CD4-positive, alpha-beta T cell treated with Interferon alpha-2 for 1 hour (primary cell): ENCODE measurements at regions not wholly inside any gene's neighbourhood (a gene's known extent, or its start where the extent isn't known, plus 50 kb on each side); places are given as distances from the start of the nearest gene placed in this dataset.

ENCODE experiments used
- DNase-seq, 2 donors: peaks; one replicate each; pipeline ENCODE4 v3.0.0-alpha.2; 2020 to 2022

DNA sequence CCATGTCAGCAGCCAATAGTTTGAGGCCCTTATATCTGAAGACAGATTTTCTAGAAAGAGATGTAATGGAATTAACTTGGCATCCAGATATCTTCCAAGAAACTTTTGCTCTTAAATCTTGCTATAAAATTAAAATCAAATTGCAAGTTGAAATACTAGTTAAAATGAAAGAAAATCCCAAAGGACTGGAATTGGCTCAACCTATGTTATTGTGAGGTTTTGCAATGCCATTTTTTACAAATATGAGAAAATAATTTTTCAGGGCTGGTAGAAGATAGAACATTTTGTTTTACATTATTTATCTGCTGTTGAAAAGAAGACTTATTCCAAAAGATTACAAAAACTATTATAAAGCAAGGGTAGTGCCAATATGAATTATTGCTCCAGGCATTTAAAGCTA is 92.2 kb upstream of the AGTR1 start:
- DNase-seq, result no peak

DNA sequence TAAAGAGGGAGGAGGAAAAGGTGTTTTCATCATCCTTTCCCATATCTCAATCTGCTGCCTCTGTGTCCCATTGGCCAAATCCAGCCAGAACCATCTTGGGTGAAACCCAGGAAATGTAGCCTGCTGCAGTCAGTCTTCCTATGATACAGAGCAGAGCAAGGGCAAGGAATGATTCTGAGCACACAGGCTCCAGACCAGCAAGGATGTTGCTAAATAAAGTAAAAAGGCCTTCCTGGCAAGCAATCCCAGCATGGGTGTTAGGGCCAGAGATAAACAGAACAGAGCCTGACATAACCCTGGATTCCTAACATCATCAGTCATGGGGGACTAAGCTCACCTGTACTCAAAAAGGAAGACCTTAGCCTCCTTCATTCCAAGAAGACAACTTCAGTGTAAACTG is 90.7 kb upstream of the AGTR1 start:
- no peak for DNase-seq

DNA sequence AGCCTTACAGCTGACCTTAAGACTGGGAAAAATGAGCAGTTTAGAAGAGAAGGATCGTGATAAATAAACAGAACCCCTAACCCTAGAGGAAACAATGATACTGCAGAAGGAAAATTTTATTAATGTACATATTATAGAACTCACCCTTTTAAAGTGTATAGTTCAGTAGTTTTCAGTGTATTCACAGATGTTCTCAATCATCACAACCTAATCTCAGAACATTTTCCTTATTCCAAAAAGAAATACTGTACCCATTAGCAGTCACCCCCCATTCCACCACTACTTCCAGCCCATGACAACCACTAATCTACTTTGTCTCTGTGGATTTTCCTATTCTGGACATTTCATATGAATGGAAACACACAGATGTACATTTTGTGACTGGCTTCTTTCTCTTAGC is 90.2 kb upstream of the AGTR1 start:
- DNase-seq, result no peak

DNA sequence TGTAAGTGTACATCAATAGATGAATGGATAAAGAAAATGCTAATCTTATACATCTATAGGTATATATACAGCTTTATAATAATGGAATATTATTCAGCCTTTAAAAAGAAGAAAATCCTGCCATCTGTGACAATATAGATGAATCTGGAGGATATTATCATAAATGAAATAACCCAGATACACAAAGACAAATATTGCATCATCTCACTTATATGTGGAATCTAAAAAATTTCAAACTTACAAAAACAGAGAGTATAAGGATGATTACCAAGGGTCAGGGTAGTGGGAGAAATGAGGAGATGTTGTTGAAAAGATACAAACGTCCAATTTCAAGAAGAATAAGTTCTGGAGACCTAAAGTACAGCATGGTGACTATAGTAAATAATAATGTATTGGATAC is 85.4 kb upstream of the AGTR1 start:
- DNase-seq, result no peak

DNA sequence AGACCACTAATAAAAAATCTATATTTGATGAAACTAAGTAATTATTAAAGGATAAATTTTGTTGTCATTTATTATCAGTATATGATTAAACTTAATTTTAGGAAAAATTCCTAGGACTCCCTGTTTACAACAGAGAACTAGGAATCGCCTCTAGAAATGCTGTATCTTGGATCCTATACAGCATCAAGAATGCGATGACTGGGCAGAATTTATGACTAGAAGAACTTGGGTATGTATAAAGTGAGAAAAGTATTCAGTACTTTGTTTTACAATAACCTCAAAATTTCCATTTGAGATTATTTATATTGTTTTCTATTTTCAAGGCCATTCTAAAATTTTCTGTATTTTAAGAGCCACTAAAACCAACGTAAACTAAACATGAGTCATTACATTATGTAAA is 82.3 kb upstream of the AGTR1 start:
- no peak for DNase-seq

DNA sequence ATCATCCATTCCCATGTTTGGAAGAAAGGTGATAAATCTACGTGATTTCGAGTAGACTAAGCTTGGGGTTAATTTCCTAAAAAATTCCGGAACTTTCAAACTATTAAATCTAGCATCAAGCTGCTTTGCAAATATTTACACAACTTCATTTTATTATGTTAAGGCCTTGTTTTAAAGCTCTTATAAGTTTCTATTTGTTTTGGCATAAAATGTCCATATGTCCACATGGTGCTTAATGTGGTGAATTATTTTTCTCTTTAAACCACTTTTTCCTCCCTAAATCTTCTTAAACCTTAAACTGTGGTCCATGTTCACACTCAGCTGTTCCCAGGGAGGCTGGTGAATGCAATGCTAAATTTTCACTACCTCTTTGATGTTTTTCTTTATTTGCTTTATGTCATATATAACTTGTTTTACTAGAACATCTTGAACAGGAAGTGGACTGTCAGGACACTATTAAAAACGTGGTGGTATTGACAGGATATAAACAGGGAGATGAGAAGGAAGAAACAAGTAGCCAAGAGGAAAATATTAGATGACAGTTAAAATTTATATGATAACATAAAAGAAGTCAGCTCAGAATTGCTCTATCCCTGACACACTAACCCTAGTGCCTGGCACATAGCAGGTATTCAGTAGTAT is 72.5 kb upstream of the AGTR1 start:
- no peak for DNase-seq

DNA sequence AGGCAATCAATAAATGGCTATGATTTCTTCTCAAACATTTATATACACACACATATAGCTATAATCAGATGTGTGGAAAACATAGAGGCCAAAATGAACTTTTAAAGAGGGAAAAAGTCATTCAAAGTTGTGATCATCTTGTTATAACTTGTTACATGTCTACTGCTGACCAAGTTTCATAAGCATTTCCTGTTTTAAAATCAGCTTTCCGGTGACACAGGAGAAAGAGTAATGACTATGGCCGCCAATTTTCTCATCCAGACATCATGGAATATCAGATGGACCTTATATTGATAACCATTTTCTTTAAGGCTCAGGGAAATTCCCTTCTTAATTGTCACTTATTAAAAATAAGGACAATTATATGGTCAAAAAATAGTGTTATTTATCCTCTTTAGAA is 71.7 kb upstream of the AGTR1 start:
- no peak for DNase-seq

DNA sequence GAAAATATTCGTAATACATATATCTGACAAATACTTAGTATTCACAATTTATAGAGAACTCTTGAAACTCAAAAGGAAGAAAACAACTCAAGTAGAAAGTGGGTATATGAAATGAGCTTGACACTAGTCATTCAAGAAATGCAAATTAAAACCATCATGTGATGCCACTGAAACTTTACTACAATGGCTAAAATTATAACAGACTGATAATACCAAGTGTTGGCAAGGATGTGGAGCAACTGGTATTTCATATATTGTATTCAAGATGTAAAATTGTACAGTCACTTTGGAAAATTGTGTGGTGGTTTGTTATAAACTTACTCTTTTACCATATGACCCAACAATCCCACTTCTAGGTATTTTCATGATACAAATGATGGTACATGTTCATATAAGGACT is 68.7 kb upstream of the AGTR1 start:
- no peak for DNase-seq

DNA sequence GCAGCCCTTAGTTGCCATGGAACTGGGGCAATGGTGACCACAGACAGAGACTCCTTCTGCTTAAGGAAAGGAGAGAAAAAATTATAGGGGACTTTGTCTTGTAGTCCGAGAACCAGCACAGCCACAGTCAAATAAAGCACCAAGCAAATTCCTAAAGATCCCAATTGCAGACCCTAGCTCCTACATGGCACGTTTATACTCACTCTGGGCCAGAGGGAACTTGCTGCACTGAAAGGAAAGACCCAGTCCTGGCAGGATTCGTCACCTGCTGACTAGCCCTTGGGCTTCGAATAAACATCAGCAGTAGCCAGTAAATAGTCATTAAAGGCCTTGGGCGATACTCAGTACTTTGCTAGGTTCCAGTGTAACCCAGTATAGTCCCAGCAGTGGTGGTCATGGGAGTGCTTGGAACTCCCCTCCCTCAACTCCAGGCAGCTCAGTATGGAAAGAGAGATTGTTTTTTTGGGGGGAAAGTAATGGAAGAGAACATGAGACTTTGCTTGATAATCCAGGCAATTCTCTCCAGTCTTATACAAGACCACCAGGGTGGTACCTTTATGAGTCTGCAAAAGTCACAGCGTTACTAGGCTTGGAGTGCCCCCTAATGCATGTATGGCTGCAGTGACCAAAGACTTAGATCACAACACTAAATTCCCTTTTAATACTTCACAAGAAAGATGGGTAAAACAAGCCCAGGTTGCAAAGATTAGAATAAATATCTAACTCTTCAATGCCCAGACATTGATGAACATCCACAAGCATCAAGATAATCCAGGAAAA is 66.4 kb upstream of the AGTR1 start:
- no peak for DNase-seq

DNA sequence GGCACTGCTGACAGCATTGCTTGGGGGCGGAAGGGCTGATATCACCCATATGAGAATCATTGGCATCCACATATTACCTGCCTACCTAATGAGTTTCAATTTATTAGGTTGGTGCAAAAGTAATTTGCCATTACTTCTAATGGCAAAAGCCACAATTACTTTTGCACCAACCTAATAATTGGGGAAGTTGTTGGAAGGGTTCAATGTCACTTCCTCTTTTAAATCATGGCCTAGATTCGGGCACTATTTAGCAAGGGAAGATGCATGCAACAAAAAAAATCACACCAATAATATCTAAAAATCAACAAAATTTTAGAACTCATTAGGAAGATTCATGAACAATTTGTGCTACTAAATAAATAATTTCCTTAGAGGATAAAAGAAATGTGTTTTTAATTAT is 56.0 kb upstream of the AGTR1 start:
- DNase-seq, result no peak

DNA sequence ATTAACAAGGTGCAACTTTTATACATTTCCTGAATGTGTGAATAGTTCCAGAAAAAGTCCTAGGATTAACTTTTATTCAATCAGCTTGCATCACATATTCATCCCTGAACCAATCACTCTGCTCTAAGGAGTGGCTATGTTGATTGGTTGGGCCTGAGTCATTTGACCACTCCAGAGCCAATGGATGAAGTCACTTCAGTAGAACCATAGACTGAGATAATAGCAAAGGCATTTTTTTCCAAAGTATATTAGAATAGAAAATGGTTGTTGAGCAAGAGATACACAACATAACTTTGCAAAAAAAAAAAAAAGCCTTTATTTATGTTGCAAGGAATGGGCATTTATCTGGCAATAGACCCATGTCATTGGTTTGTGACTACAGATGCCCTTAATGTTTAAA is 55.5 kb upstream of the AGTR1 start:
- no peak for DNase-seq

DNA sequence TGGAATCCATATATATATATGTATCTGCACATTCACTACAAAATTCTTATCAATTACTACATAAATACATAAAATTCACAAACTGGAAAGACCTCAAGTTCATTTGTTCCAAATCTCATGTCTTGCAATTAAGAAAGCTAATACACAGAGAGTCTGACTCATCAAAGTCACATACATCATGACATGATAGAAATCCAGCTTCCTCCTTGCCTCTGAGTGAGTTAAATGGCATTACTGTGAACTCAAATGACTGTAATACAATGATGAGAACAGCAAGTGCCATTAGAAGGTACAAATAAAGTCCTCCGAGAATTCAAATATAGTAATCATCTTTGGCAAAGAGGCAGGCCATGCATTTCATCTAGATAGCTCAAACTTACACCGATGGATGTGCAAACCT is 55.1 kb upstream of the AGTR1 start:
- no peak for DNase-seq

DNA sequence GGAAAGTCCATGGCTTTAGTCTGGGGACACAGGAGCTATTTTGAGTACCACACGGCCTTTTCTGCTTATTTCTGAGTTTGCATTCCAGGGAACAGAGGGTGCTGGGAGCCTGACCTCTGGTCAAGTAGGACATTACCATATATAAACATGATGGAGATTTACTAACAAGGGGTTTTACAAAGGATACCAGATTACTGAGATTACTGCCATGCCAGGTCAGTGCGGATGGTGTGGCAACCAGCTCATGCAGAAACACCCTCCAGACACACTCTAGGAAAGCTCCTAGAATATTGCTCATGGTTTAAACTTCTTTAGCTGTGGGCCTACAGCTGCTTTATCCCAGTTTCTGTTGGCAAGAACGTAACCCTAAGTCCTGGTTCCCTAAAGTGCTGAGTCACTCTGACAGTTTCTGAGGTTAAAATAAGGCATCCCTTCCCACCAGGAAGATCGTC is 54.3 kb upstream of the AGTR1 start:
- no peak for DNase-seq

DNA sequence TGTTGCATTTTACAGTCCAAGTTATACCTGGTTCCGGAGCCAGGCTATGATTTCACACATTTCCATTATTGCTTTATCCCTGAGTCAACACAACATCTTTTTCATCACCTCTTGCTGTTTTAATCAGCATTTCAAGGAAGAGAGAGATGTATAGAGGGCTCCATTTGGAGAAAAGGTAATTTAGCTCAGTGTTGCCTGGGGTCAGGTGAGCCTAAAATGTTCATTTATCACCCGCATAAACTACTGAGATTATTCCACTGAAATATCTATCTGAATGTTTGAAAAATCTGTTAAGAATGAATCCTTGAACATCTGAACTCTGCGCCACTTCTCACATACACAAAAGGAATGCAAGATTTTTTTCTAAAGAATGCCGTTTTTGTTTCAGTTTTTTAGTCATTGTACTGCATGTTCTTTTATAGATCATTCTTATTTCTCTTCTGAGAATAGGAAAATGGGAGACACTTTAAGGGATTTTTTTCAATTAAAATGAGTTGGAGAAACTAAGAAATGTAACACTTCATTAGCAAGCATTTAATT is 51.5 kb upstream of the AGTR1 start:
- DNase-seq, result no peak
